ENCODE measurements at regions not wholly inside any gene's neighbourhood (a gene's known extent, or its start where the extent isn't known, plus 50 kb on each side); places are given as distances from the start of the nearest gene placed in this dataset.

DNA sequence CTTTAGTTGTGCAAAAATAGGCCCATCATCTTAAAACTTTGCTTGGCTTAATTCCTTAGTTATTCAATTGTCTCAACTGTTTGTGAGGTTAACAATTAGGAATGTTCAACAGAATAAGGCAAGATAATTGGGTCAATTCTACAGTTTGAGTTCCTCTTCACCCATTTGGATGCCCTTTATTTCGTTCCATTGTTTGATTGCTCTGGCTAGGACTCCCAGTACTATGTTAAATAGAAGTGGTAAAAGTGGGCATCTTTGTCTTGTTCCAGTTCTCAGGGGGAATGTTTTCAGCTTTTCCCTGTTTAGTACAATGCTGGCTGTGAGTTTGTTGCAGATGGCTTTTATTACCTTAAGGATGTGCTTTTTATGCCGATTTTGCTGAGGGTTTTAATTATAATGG, 761.5 kb upstream of the GRIA3 start:
- Histone ChIP-seq H2AFZ (ENCODE audit: low read length) (no peak overlapping the region), H4K8ac (ENCODE audit: low read depth, low read length) (no peak overlapping the region), H3K9me3 (replicated peaks in 1 of 2; ENCODE audit: control insufficient read depth in 2 of 2, insufficient read depth in 1 of 2, low read depth in 1 of 2, low read length in 2 of 2) (no peaks in the 10 kb centered on the region), H3K18ac (ENCODE audit: low read length) (no peak overlapping the region), H3K4me2 (ENCODE audit: insufficient read depth, low read length, poor library complexity, severe bottlenecking) (no peak overlapping the region), H3K4ac (ENCODE audit: low read length) (no peak overlapping the region), H2AK5ac (ENCODE audit: low read depth, low read length) (no peak overlapping the region), H3K27ac (replicated peaks; ENCODE audit: low read length) (no peak overlapping the region), H2BK120ac (ENCODE audit: low read depth, low read length) (no peak overlapping the region), H3K27me3 (ENCODE audit: control insufficient read depth in 3 of 3, insufficient read depth in 3 of 3, low read depth in 1 of 3, low read length in 3 of 3) (no peaks in the 10 kb centered on the region), H3K79me1 (ENCODE audit: low read depth, low read length) (no peaks in the 10 kb centered on the region), H2BK5ac (ENCODE audit: low read length) (no peak overlapping the region), H3K36me3 (replicated peaks in 1 of 2; ENCODE audit: control insufficient read depth in 2 of 2, insufficient read depth in 2 of 2, low read length in 2 of 2) (no peaks in the 10 kb centered on the region), H3K4me1 (ENCODE audit: control insufficient read depth in 2 of 2, insufficient read depth in 1 of 2, low read depth in 1 of 2, low read length in 2 of 2) (no peaks in the 10 kb centered on the region), H3K14ac (ENCODE audit: low read length) (no peak overlapping the region), H3K23ac (ENCODE audit: low read depth, low read length, poor library complexity) (no peak overlapping the region), H3K9ac (ENCODE audit: low read depth, low read length, poor library complexity) (no peak overlapping the region), H3K4me3 (ENCODE audit: low read length in 2 of 2) (no peak overlapping the region), H2BK12ac (ENCODE audit: low read length) (no peak overlapping the region), H4K91ac (ENCODE audit: low read depth, low read length, poor library complexity) (no peak overlapping the region), H2BK15ac (ENCODE audit: low read length) (no peak overlapping the region)
- no peak for DNase-seq (ENCODE audit: low spot score)
- WGBS, 2 donors (ENCODE audit: extremely low coverage in 2 of 2, insufficient read length in 2 of 2, insufficient replicate concordance in 1 of 2), result no CpG with 5 or more reads among the region's 2 CpGs

GRCh38 chrX:122434942-122435341, 749.1 kb upstream of the GRIA3 start:
- H3K23ac ChIP-seq (ENCODE audit: low read depth, low read length, poor library complexity), result no peak overlapping the region
- H2BK12ac ChIP-seq (ENCODE audit: low read length), result no peak overlapping the region
- H2BK120ac ChIP-seq (ENCODE audit: low read depth, low read length), result no peak overlapping the region
- no peaks in the 10 kb centered on the region for H3K27me3 ChIP-seq (ENCODE audit: control insufficient read depth in 3 of 3, insufficient read depth in 3 of 3, low read depth in 1 of 3, low read length in 3 of 3)
- no peak overlapping the region for H2AK5ac ChIP-seq (ENCODE audit: low read depth, low read length)
- no peak overlapping the region for H3K14ac ChIP-seq (ENCODE audit: low read length)
- H3K79me1 ChIP-seq (ENCODE audit: low read depth, low read length), result no peaks in the 10 kb centered on the region
- H3K9ac ChIP-seq (ENCODE audit: low read depth, low read length, poor library complexity), result no peak overlapping the region
- H3K4me1 ChIP-seq (ENCODE audit: control insufficient read depth in 2 of 2, insufficient read depth in 1 of 2, low read depth in 1 of 2, low read length in 2 of 2), result no peaks in the 10 kb centered on the region
- no peak overlapping the region for H3K18ac ChIP-seq (ENCODE audit: low read length)
- H2BK15ac ChIP-seq (ENCODE audit: low read length), result no peak overlapping the region
- no peak overlapping the region for H3K27ac ChIP-seq (replicated peaks; ENCODE audit: low read length)
- WGBS, 2 donors (ENCODE audit: extremely low coverage in 2 of 2, insufficient read length in 2 of 2, insufficient replicate concordance in 1 of 2), result no CpG with 5 or more reads among the region's 2 CpGs
- H2BK5ac ChIP-seq (ENCODE audit: low read length), result no peak overlapping the region
- H3K4me3 ChIP-seq (ENCODE audit: low read length in 2 of 2), result no peak overlapping the region
- H3K4ac ChIP-seq (ENCODE audit: low read length), result no peak overlapping the region
- H4K91ac ChIP-seq (ENCODE audit: low read depth, low read length, poor library complexity), result no peak overlapping the region
- no peaks in the 10 kb centered on the region for H3K9me3 ChIP-seq (replicated peaks in 1 of 2; ENCODE audit: control insufficient read depth in 2 of 2, insufficient read depth in 1 of 2, low read depth in 1 of 2, low read length in 2 of 2)
- DNase-seq (ENCODE audit: low spot score), result no peak
- H2AFZ ChIP-seq (ENCODE audit: low read length), result no peak overlapping the region
- H4K8ac ChIP-seq (ENCODE audit: low read depth, low read length), result no peak overlapping the region
- H3K4me2 ChIP-seq (ENCODE audit: insufficient read depth, low read length, poor library complexity, severe bottlenecking), result no peak overlapping the region
- no peaks in the 10 kb centered on the region for H3K36me3 ChIP-seq (replicated peaks in 1 of 2; ENCODE audit: control insufficient read depth in 2 of 2, insufficient read depth in 2 of 2, low read length in 2 of 2)

DNA sequence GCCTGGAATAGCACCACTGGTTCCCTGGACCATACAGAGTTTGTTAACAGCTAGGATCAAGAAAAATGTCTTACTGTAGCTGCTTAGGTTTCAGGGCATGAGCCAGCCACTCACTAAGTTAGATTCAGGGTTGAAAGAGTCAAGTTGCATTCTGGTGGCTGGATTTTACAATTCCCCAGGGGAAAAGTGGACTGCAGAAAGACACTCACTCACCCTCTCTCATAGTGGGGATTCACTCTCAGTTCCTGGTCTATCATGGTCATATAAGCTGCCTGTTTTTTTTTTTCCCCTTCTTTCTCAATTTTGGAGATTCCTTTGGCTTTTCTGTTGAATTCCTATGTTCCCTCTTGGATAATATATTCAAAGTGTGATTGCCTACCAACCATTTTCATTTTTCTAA, 744.2 kb upstream of the GRIA3 start:
- Histone ChIP-seq H3K9ac (ENCODE audit: low read depth, low read length, poor library complexity) (no peak overlapping the region), H3K27ac (replicated peaks; ENCODE audit: low read length) (no peak overlapping the region), H3K27me3 (ENCODE audit: control insufficient read depth in 3 of 3, insufficient read depth in 3 of 3, low read depth in 1 of 3, low read length in 3 of 3) (no peaks in the 10 kb centered on the region), H3K4me3 (ENCODE audit: low read length in 2 of 2) (no peak overlapping the region), H3K23ac (ENCODE audit: low read depth, low read length, poor library complexity) (no peak overlapping the region), H3K36me3 (replicated peaks in 1 of 2; ENCODE audit: control insufficient read depth in 2 of 2, insufficient read depth in 2 of 2, low read length in 2 of 2) (no peaks in the 10 kb centered on the region), H2BK120ac (ENCODE audit: low read depth, low read length) (no peak overlapping the region), H2AK5ac (ENCODE audit: low read depth, low read length) (no peak overlapping the region), H3K4ac (ENCODE audit: low read length) (no peak overlapping the region), H3K4me2 (ENCODE audit: insufficient read depth, low read length, poor library complexity, severe bottlenecking) (no peak overlapping the region), H2BK5ac (ENCODE audit: low read length) (no peak overlapping the region), H3K9me3 (replicated peaks in 1 of 2; ENCODE audit: control insufficient read depth in 2 of 2, insufficient read depth in 1 of 2, low read depth in 1 of 2, low read length in 2 of 2) (no peaks in the 10 kb centered on the region), H4K91ac (ENCODE audit: low read depth, low read length, poor library complexity) (no peak overlapping the region), H3K79me1 (ENCODE audit: low read depth, low read length) (no peaks in the 10 kb centered on the region), H4K8ac (ENCODE audit: low read depth, low read length) (no peak overlapping the region), H2BK15ac (ENCODE audit: low read length) (no peak overlapping the region), H2BK12ac (ENCODE audit: low read length) (no peak overlapping the region), H2AFZ (ENCODE audit: low read length) (no peak overlapping the region), H3K18ac (ENCODE audit: low read length) (no peak overlapping the region), H3K4me1 (ENCODE audit: control insufficient read depth in 2 of 2, insufficient read depth in 1 of 2, low read depth in 1 of 2, low read length in 2 of 2) (no peaks in the 10 kb centered on the region), H3K14ac (ENCODE audit: low read length) (no peak overlapping the region)
- DNase-seq (ENCODE audit: low spot score), result no peak

GRCh38 chrX:122440832-122441231, 743.2 kb upstream of the GRIA3 start:
- H3K27me3 ChIP-seq (ENCODE audit: control insufficient read depth in 3 of 3, insufficient read depth in 3 of 3, low read depth in 1 of 3, low read length in 3 of 3), result no peaks in the 10 kb centered on the region
- no peak overlapping the region for H3K18ac ChIP-seq (ENCODE audit: low read length)
- no peak overlapping the region for H3K4me2 ChIP-seq (ENCODE audit: insufficient read depth, low read length, poor library complexity, severe bottlenecking)
- no peak overlapping the region for H3K9ac ChIP-seq (ENCODE audit: low read depth, low read length, poor library complexity)
- no peak overlapping the region for H3K27ac ChIP-seq (replicated peaks; ENCODE audit: low read length)
- no peak overlapping the region for H3K4me3 ChIP-seq (ENCODE audit: low read length in 2 of 2)
- H4K8ac ChIP-seq (ENCODE audit: low read depth, low read length), result no peak overlapping the region
- no peak overlapping the region for H3K14ac ChIP-seq (ENCODE audit: low read length)
- H2AK5ac ChIP-seq (ENCODE audit: low read depth, low read length), result no peak overlapping the region
- H3K79me1 ChIP-seq (ENCODE audit: low read depth, low read length), result no peaks in the 10 kb centered on the region
- no peak overlapping the region for H2BK15ac ChIP-seq (ENCODE audit: low read length)
- H3K23ac ChIP-seq (ENCODE audit: low read depth, low read length, poor library complexity), result no peak overlapping the region
- H2AFZ ChIP-seq (ENCODE audit: low read length), result no peak overlapping the region
- no peak overlapping the region for H4K91ac ChIP-seq (ENCODE audit: low read depth, low read length, poor library complexity)
- H3K4me1 ChIP-seq (ENCODE audit: control insufficient read depth in 2 of 2, insufficient read depth in 1 of 2, low read depth in 1 of 2, low read length in 2 of 2), result no peaks in the 10 kb centered on the region
- no peak for DNase-seq (ENCODE audit: low spot score)
- H2BK120ac ChIP-seq (ENCODE audit: low read depth, low read length), result no peak overlapping the region
- H3K4ac ChIP-seq (ENCODE audit: low read length), result no peak overlapping the region
- H2BK5ac ChIP-seq (ENCODE audit: low read length), result no peak overlapping the region
- H2BK12ac ChIP-seq (ENCODE audit: low read length), result no peak overlapping the region
- H3K9me3 ChIP-seq (replicated peaks in 1 of 2; ENCODE audit: control insufficient read depth in 2 of 2, insufficient read depth in 1 of 2, low read depth in 1 of 2, low read length in 2 of 2), result no peaks in the 10 kb centered on the region
- H3K36me3 ChIP-seq (replicated peaks in 1 of 2; ENCODE audit: control insufficient read depth in 2 of 2, insufficient read depth in 2 of 2, low read length in 2 of 2), result no peaks in the 10 kb centered on the region
